CD4-positive, alpha-beta T cell treated with Interferon alpha-2 for 1 hour (primary cell): ENCODE measurements at regions not wholly inside any gene's neighbourhood (a gene's known extent, or its start where the extent isn't known, plus 50 kb on each side); places are given as distances from the start of the nearest gene placed in this dataset.
A peak's percentile ranks its signal among the peaks of the same experiment; 100 is the strongest.

Experiments
- DNase-seq, 2 donors: peaks; one replicate each; pipeline ENCODE4 v3.0.0-alpha.2; 2020 to 2022

- DNase-seq: no peak
These were observed 122.4 kb upstream of the CITED2 start for GRCh38 chr6:139496654-139497344.

GRCh38 chr6:139494376-139494990 is 120.0 kb upstream of the CITED2 start:
- DNase-seq: no peak

- DNase-seq: peak; percentile 50 to 70
These were observed 116.0 kb upstream of the CITED2 start for GRCh38 chr6:139490482-139490881.

- no peak for DNase-seq
These were observed 112.0 kb upstream of the CITED2 start for GRCh38 chr6:139486476-139486799.

GRCh38 chr6:139485742-139486475 is 111.5 kb upstream of the CITED2 start:
- no peak for DNase-seq

GRCh38 chr6:139485185-139485584 is 110.7 kb upstream of the CITED2 start:
- DNase-seq: no peak

- no peak for DNase-seq
These were observed 108.6 kb upstream of the CITED2 start for GRCh38 chr6:139483079-139483478.

GRCh38 chr6:139482287-139482686 is 107.8 kb upstream of the CITED2 start:
- no peak for DNase-seq

- DNase-seq: no peak
These were observed 106.1 kb upstream of the CITED2 start for GRCh38 chr6:139480356-139481165.

GRCh38 chr6:139479433-139480222 is 105.2 kb upstream of the CITED2 start:
- DNase-seq: no peak

- no peak for DNase-seq
These were observed 101.2 kb upstream of the CITED2 start for GRCh38 chr6:139475646-139476045.

GRCh38 chr6:139475241-139475640 is 100.8 kb upstream of the CITED2 start:
- no peak for DNase-seq

- DNase-seq: no peak
These were observed 100.0 kb upstream of the CITED2 start for GRCh38 chr6:139474145-139475108.

GRCh38 chr6:139473731-139474130 is 99.3 kb upstream of the CITED2 start:
- no peak for DNase-seq

- DNase-seq: no peak
These were observed 98.8 kb upstream of the CITED2 start for GRCh38 chr6:139473231-139473701.

- no peak for DNase-seq
These were observed 98.0 kb upstream of the CITED2 start for GRCh38 chr6:139472351-139473015.

- DNase-seq: no peak
These were observed 96.5 kb upstream of the CITED2 start for GRCh38 chr6:139470997-139471396.

GRCh38 chr6:139468178-139468819 is 93.9 kb upstream of the CITED2 start:
- no peak for DNase-seq

- no peak for DNase-seq
These were observed 83.0 kb upstream of the CITED2 start for GRCh38 chr6:139457476-139457875.
